ENCODE measurements at regions not wholly inside any gene's neighbourhood (a gene's known extent, or its start where the extent isn't known, plus 50 kb on each side); places are given as distances from the start of the nearest gene placed in this dataset.

DNA sequence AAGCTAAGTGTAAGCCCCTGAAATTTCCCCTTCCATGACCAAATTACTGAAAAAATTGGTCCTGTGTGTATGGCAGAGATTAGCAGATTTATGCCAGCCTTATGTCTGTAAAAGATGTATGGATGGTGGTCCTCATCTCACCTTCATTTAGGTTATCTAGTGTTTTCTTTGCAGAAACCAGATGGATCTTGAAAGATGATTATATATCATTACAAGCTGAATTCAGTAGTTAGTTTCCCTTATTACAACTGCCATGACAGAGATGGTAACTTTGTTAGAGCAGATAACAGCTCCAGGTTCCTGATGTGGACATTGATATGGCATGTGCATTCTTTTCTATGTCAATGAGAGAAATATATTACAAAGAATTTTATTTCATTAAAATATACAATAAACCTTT is 1403.2 kb upstream of the CDH6 start:
- no peak for DNase-seq

DNA sequence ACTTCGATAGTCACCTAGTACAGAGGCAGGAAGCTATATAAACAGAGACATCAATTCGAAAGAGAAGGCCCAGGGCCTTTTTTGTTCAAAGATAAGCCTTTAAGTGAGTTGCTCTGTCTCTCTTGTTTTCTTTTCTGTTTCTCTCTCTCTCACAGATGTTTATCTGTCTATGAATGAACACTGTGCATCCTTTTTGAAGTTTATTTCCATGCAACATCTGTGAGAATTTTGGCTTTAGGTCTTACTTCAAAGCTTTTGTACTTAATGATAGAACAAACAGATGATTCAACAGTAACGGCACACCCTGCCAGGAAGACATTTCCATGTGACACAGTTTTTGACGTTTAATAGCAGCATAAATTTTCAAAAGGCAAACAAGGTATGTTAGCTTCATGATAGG is 1413.1 kb upstream of the CDH6 start:
- peak; percentile 32 to 36 for DNase-seq

DNA sequence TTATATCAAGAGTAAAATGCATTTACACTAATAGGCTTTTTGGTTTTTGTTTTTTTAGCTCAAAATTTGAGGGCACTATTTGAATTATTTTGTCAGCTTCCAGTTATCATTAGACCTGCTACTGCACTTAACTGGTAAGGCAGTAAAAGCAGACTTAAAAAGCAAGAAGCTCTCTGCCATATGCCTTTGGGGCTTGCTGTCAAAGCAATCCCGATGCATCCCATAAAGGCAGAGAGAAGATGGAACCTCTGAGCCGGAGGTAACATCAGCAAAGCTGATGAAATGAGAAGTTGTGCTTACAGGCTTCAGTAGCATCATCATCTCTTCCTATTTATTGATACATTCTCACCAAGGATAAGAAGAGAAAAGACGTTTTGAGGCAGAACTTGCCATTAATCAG is 1414.3 kb upstream of the CDH6 start:
- no peak for DNase-seq

DNA sequence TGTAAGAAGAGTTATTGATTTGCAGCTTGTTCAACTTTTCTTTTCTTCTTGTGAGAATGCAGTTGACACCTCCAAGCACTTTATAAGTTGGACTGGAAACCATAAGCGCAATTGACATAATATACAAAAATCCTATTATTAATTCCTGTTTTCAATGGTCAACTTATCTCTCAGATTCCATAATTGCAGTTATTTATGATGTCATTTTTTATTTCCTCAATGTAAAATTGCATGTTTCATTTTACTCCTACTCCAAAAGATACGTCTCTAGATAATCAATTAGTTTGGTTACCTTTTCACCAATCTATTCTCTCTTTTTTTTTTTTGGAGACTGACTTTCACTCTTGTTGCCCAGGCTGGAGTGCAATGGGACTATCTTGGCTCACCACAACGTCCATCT is 1416.1 kb upstream of the CDH6 start:
- no peak for DNase-seq

DNA sequence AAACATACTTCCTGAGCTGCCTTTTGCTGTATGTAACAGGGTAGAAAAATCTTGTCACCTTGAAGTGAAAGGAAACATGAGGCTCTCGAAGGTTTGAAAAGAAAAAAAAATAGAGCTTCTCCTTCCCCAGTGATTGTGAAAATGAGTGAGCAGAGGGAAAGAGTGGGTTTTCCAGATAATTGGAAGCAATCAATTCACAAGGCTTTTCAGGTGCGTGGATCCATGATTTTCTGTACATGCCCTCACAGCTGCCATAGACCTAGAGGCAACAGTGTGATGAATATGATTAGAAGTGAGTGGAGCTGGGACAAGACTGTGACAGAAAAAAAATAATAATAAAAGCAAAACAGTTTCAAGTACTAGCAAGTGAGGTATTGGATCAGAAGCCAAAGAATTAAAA is 1422.5 kb upstream of the CDH6 start:
- no peak for DNase-seq

DNA sequence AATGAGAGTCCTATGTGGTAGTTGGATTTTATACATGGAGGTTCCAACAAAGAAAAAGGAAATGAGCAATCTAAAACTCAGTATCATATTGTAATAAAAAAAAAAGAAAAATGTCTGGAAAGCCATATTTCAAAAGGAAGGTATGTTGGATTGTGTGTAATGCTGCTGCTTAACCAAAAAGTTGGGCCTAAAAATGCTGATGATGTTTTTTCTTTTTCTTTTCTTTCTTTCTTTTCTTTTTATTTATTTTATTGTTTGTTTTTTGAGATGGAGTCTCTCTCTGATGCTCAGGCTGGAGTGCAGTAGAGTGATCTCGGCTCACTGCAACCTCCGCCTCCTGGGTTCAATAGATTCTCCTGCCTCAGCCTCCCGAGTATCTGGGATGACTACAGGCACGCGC is 1424.0 kb upstream of the CDH6 start:
- no peak for DNase-seq

DNA sequence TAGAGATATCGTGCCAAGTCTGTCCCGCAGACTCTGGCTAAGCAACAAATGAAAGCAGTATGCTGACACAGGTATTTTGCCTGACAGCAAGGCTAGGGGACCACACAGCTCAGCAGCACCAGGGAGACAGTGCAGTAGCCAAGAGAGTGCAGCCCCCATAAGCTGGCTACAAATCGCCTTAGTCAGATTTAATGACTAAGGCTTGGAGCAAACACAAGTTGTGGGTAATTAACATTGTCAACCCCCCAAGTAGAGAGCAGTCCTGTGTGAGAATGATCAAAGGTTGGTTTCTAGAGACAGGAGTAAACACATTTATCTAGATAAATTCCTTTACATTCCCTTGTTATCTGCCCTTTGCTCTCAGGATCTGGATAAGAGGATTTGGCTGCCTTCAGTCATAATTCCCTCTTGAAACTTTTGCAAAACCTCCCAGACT is 1434.5 kb upstream of the CDH6 start:
- DNase-seq, result peak; percentile 21 to 27

DNA sequence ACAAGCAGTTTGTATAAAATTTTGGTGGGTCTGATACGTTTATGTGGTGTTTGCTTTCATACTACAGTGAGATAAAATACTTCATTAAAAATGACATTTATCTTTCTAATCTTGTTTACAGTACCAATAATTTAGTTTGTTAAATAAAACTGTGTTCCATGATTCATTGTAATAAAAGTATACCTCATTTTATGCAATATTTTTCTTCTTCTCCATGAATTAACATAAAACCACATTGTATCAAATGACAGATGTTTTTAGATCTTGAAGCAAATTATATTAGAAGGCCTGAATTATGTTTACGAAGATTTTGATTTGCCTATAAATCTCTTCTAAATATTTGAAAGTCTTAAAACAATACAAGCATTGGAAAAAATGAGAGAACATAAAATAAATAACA is 1443.0 kb upstream of the CDH6 start:
- no peak for DNase-seq

DNA sequence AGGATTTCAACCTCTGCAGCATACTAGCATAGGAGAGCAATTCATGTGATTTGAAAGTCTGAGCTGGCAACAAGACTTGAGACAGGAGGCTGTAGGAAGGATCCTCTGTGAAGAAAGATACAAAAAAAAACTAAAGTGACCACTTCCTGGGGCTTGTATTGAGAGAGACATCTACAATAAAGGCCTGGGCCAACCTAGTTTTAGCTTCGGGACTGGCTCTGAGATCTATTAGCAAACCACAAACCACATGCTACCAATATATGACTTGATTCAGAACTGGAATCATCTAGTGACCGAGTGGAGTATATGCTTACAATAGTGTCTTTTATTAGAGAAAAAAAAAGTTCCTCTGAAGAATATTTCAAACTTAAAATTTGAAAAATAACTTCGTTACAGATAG is 1448.9 kb upstream of the CDH6 start:
- no peak for DNase-seq

DNA sequence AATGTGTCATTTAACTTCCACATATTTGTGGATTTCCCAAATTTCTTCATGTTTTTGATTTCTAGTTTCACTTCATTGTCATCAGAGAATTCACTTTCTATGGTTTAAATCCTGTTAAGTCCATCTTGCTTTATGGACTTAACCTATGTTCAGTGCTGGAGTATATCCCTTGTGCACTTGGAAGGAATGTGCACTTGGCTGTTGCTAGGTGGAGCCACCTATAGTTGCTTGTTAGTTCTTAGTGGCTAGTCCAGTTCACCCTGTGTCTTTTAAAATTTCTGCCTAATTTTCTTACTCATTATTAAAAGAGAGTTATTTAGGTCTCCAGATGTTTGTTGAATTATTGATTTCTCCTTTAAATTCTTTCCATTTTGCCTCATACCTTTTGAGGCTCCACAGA is 1472.5 kb upstream of the CDH6 start:
- DNase-seq, result no peak

DNA sequence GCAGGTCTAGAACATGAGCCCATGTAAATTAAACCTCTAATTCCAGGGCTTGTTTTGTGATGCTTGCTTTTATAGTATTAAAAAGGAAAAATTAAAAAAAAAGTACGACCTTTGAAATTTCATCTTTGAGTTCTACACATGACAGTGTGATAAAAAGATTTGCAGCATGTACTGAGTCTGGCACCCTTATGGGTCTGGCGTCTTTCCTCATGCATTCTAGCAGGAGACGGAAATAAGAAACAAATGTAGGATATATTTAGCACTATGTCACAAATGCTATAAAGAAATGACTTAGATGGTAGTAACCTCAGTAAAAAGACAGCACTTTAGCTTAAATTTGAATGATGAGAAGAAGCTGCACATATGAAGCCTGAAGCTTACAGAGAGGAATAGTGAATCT is 1474.3 kb upstream of the CDH6 start:
- no peak for DNase-seq

DNA sequence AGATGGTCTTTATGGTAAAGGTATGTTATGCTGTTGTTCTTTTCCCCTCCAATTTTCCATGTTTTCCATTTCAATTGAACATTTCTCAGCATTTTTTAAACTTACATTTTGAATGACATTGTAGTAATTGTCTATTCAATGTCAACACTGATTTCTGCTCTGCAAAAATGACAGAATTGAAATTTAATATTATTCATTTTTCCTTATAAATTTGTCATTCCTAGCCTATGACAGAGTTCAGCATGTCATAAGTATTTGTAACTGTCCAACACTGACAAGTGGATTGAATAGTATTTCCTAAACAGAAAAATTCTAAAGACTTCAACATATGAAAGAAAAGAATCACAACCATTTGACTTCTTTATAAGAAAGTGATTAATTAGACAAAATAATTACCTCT is 1478.3 kb upstream of the CDH6 start:
- DNase-seq, result no peak

DNA sequence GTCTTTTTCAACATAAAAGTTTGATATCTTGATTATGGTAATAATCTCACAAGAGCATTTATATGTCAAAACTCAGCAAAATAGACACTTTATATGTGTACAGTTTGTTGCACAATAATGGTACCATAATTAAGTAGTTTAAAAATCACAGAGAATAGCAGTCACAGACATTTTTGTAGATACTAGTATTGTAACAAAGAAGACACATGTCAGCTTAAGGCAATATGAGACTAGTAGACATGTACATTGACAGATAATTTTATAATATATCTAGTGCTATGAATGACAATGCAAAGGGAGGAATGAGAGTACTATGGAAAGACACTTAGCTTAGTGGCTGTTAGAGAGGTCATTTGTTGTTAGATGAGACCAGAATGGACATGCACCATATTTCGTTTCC is 1490.6 kb upstream of the CDH6 start:
- no peak for DNase-seq

DNA sequence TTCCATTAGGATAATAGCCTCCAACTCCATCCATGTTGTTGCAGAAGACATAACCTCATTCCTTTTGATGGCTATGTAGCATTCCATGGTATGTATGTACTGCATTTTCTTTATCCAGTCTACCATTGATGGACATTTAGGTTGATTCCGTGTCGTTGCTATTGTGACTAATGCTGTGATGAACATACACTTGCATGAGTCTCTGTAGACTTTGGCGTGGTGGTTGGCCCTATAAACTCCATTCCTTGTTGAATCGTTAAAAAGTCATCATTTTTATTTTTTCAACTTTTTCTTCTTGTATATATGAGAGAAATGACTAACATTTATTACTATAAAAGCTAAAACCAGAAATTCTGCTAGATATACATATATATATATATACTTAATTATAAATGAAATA is 1491.9 kb upstream of the CDH6 start:
- DNase-seq, result no peak

DNA sequence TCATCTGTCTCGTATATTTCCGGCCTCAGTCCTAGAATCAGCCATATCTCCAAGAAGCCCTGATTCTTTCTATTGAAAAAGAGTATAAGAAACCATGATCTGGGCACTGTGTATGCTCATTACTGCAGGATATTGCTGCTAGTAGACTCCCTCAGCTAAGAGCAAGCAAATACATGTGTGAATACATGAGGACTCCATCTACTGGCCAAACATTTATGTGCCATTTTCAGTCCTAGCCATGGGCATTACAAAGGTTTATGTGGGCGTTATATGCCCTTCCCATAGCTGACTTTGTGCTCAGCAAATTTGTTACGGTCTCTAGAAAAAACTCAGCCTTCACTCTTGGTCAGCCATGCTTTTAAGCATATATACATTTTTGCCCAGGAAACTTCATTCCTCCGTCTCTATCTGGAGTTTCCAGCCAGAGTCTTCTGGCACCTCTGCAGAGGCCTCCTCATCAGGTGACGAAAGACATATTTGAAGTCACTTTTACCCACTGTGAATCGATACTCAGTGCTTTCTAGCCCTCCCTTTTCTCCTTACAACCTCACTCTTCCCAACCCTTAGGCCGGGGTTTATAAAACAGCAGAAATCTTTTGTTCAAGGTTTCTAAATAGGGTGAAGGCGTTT is 1495.6 kb upstream of the CDH6 start:
- peak in 1 of 2 experiments; percentile 27 for DNase-seq

DNA sequence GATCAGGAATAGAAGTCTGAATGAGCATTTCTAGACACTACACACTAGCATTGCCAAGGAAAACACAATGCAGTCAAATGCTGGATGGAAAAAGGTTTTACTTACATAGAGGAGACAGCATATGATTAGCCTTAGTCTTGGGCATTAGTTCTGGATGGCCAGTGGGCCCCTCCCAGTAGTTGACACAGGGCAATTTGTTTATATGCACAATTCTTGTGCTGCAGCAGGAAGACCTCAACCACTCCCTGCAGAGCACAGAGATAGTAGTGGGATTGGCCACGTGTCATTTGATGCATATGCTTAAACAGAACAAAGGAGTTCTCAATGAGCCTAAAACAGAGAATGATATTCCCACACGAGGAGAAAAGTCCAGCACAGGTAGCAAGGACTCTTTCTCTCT is 1496.2 kb upstream of the CDH6 start:
- no peak for DNase-seq

DNA sequence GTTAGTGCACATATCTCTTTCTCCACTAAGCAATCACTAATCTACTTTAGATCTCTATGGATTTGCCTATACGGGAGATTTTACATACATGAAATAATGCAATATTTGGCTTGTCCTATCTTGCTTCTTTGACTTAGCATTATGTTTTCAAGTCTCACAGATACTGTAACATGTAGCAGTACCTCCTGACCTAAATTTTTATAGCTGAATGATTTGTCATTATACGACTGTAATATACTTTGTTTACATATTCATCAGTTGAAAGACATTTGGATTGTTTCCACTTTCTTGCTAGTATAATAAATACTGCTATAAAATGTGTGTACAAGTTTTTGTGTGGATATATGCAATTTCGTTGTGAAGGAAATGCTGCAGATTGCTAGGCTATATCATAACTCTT is 1520.8 kb upstream of the CDH6 start:
- DNase-seq, result no peak

DNA sequence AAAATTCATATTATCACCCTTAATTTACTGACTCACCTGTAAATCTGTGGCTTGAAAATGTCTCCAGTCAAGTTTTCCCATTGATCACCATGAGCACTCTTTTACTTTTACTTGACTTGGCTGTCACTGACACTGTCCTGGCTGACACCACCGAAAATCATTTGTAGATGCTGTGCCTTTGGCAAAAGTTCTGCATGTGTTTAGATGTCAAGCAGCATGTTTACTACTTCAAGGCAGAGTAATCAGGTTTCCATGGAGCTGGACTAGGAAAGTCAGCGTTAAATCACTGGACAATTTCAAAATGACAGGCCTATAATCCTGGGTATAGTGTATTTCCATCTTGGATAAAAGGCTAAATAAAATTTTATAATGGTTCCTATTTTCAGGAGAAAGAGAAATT is 1530.6 kb upstream of the CDH6 start:
- no peak for DNase-seq

DNA sequence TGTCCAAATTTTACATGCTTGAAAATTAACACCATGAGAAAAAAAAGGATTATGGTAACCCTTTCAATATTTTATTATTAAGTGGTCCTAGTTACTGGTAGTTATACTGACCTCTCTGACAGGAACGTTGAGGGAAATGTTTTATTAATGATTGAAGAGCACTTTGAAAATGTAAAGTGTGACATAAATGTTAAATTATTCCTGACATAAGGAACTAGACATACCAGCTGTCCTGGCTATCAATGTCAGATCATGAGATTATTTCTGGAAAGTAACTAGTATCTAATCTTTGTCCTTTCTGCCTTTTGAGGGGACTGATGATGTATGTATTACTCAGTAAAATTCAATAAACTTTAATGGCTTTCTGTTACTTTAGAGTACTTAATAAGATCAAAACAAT is 1538.5 kb upstream of the CDH6 start:
- no peak for DNase-seq

DNA sequence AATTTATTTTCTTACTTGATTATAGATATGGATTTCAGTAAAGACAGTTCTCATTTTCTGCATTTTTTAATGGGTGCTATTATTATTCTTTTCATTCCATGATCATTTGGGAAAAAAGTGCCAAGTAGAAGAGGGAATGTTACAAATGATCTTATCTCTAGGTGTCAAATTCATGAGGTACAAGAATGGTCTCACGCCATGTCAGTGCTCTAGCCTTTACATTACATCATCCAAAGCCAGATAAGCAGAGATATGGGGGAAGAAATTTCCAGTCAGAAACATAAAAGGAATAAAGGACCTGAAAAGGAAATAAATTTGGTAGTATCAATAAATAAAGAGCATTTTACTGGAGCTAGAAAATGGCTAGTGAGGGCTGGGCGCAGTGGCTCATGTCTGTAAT is 1544.2 kb upstream of the CDH6 start:
- DNase-seq, result no peak

DNA sequence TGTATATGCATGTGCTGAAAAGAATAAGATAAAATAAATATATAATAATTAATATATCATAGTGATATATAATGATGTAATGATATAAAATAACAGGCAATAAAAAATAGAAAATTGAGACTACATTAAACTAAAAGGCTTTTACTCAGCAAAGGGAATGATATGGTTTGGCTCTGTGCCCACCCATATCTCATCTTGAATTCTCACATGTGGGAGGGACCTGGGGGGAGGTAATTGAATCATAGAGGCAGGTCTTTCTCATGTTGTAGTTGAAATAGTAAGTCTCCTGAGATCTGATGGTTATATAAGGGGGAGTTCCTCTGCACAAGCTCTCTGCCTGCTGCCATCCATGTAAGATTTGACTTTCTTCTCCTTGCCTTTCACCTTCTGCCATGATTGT is 1550.9 kb upstream of the CDH6 start:
- no peak for DNase-seq

DNA sequence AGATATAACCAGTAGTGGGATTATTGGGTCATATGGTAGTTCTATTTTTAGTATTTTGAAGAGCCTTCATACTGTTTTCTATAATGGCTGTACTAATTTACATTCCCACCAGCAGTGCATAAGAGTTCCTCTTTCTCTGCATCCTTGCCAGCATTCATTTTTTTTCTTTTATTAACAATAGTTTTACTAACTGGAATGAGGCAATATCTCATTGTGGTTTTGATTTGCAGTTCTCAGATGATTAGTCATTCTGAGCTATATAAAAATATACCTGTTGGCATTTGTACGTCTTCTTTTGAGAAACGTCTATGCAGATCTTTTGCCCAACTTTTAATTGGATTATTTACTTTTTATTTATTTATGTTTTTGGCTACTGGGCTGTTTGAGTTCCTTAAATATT is 1579.3 kb upstream of the CDH6 start:
- DNase-seq, result no peak

DNA sequence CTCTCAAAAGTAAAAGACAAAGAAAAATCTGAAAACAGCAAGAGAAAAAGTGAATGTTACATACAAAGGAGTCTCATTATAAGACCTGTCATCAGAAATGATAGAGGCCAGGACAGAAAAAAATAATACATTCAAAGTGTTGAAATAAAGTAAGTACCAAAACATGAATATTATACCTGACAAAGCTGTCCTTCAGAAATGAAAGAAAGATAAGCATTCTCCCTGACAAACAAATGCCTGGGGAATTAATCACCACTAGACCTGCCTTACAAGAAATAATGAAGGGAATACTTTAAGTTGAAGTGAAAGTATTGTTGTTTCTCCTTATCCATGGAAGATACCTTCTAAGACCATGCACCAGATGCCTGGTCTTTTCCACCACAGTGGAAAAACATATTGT is 1605.2 kb upstream of the CDH6 start:
- DNase-seq, result no peak

DNA sequence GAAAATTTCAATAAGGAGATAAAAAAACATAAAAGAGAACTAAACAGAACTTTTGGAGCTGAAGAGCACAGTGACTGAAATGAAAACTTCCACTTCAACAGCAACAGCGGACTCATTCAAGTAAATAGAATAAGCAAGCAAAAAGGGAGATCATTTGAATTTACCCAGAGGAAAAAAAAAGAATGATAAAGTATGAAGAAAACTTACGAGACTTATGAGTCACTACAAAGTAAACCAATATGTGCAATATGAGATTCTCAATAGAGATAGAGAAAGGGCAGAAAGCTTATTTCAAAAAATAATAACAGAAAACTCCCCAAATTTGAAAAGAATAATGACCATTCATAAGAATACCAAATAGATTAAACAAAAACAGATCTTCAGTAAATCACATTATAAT is 1605.7 kb upstream of the CDH6 start:
- no peak for DNase-seq

DNA sequence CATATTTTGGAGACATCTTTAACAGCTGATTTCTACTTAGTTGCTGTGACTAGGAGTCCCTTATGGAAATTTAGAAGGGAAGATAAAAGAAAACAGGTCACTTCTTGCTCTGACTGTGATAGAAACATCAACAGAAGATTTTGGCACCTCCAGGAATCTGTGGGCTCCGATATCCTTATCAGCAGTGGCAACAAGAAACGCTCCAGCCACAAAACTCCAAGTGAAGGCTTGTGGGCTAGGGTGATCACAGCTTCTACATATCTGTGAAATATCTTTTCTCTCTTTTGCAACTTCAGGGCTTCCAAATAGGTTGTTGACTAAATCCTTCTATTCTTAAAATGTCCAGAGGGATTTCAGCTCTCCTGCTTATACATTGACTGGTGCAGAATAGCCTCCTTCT is 1625.5 kb upstream of the CDH6 start:
- DNase-seq, result no peak

DNA sequence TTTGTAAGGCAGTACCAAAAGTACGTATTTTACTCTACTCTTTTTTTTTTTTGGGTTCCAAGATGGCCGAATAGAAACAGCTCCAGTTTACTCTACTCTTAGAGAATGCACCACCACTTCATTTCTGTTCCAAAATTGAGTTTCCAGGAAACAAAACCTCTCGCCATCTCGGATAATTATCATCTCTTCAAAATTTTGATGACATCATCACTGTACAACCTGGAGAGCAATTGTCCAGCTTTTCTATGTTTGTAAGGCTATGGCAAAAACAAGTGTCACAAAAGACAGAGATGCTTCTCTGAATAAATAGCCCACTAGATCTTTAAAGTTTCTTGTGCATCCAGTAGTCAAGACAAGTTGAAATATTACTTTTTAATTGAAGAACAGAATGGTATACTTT is 1631.9 kb upstream of the CDH6 start:
- DNase-seq, result no peak
